ENCODE measurements at regions not wholly inside any gene's neighbourhood (a gene's known extent, or its start where the extent isn't known, plus 50 kb on each side); places are given as distances from the start of the nearest gene placed in this dataset.

GRCh38 chr4:127344071-127344470 lies 288.7 kb upstream of the INTU start:
- TF ChIP-seq CTCF (IDR thresholded peaks at IDR 0.05) = no peak
- no peak for TF ChIP-seq POLR2A (IDR thresholded peaks at IDR 0.05)

All from Peyer's patch (tissue), 4 donors.